ENCODE measurements at regions not wholly inside any gene's neighbourhood (a gene's known extent, or its start where the extent isn't known, plus 50 kb on each side); places are given as distances from the start of the nearest gene placed in this dataset.

- POLR2A ChIA-PET, result no interaction called here
- Histone ChIP-seq H3K4me2 (ENCODE audit: low read length) (no peak overlapping the region), H3K9me2 (ENCODE audit: insufficient read depth) (no peaks in the 10 kb centered on the region), H3K27ac (ENCODE audit: low read depth, low read length) (no peak overlapping the region), H3K9ac (ENCODE audit: low read length) (no peak overlapping the region), H2AFZ (ENCODE audit: low read depth, low read length, poor library complexity, severe bottlenecking) (no peak overlapping the region), H3K9me3 (ENCODE audit: control insufficient read depth in 1 of 2, insufficient read depth in 1 of 2, low read depth in 1 of 2, low read length in 2 of 2) (peaks cover 22 to 31% of the 10 kb centered on the region in 2 experiments; a peak in 3 of 4 replicates), H3K36me3 (ENCODE audit: control insufficient read depth in 1 of 2, insufficient read depth in 2 of 2, low read length in 2 of 2) (no peaks in the 10 kb centered on the region), H3K4me3 (replicated peaks in 1 of 2; ENCODE audit: low read depth in 1 of 2, low read length in 2 of 2) (no peak overlapping the region), H3K4me1 (ENCODE audit: control insufficient read depth in 1 of 2, insufficient read depth in 2 of 2, low read length in 2 of 2) (no peaks in the 10 kb centered on the region), H3K27me3 (ENCODE audit: insufficient read depth, low read length) (no peaks in the 10 kb centered on the region), H3K79me2 (ENCODE audit: insufficient read depth, low read length) (no peaks in the 10 kb centered on the region), H4K20me1 (ENCODE audit: insufficient read depth) (no peaks in the 10 kb centered on the region)
- TF ChIP-seq EZH2 (IDR thresholded peaks at IDR 0.05), result no peak
- TF ChIP-seq ATF3 (IDR thresholded peaks at IDR 0.05), result no peak
- no peak for TF ChIP-seq SRF (IDR thresholded peaks at IDR 0.05; ENCODE audit: low read depth)
- TF ChIP-seq SIN3A (IDR thresholded peaks at IDR 0.05; ENCODE audit: low read depth), result no peak
- no peak for TF ChIP-seq FOSL1 (IDR thresholded peaks at IDR 0.05; ENCODE audit: low read depth)
- TF ChIP-seq POLR2A (IDR thresholded peaks at IDR 0.05; ENCODE audit: borderline replicate concordance, extremely low read depth, insufficient read depth, insufficient read length), result no peak
- TF ChIP-seq REST (IDR thresholded peaks at IDR 0.05; ENCODE audit: low read depth), result no peak
- no peak for TF ChIP-seq TCF7L2 (IDR thresholded peaks at IDR 0.05; ENCODE audit: borderline replicate concordance, extremely low read depth, insufficient read depth, insufficient read length)
- no peak for TF ChIP-seq ELF1 (IDR thresholded peaks at IDR 0.05; ENCODE audit: borderline replicate concordance, low read depth)
- no peak for TF ChIP-seq ZNF274 (IDR thresholded peaks at IDR 0.05; ENCODE audit: low read depth, low read length)
- TF ChIP-seq EGR1 (IDR thresholded peaks at IDR 0.05; ENCODE audit: low read depth), result no peak
- TF ChIP-seq EZH2phosphoT487 (IDR thresholded peaks at IDR 0.05; ENCODE audit: borderline replicate concordance), result no peak
- no peak for TF ChIP-seq JUND (IDR thresholded peaks at IDR 0.05)
- no peak for TF ChIP-seq YY1 (IDR thresholded peaks at IDR 0.05; ENCODE audit: extremely low read depth, insufficient replicate concordance, low read depth, low read length)
- TF ChIP-seq RAD21 (IDR thresholded peaks at IDR 0.05; ENCODE audit: low read depth), result no peak
- no peak for TF ChIP-seq CTCF (IDR thresholded peaks at IDR 0.05 in 2 of 3, conservative IDR thresholded peaks at IDR 0.05 in 1 of 3; ENCODE audit: borderline replicate concordance in 1 of 3, insufficient read depth in 1 of 3, low read depth in 2 of 3, low read length in 2 of 3)
- no peak for TF ChIP-seq POLR2AphosphoS5 (IDR thresholded peaks at IDR 0.05; ENCODE audit: low read depth, low read length)
- no peak for TF ChIP-seq ZBTB33 (IDR thresholded peaks at IDR 0.05; ENCODE audit: extremely low read depth, insufficient replicate concordance, low read length)
- no peak for TF ChIP-seq SP1 (IDR thresholded peaks at IDR 0.05; ENCODE audit: low read depth)
- RAD21 ChIA-PET (ENCODE audit: low non-redundant PET in 1 of 2, low total read pairs in 2 of 2, uncharacterized antibody in 2 of 2, unreplicated experiment in 2 of 2), result no interaction called here
- BruUV-seq (replicated peaks), result no TSS peak
- intact Hi-C loops (cut with micrococcal nuclease), result no loop called here
- CTCF ChIA-PET, result no interaction called here
- ATAC-seq (no peak), DNase-seq (ENCODE audit: low read depth, low spot score) (no peak)
Observed at GRCh38 chr15:47376190-47376589, 341.1 kb upstream of the SEMA6D start.

Data from HCT116 (cell line).